Astrocyte (in vitro differentiated cells and primary cell): ENCODE measurements at regions not wholly inside any gene's neighbourhood (a gene's known extent, or its start where the extent isn't known, plus 50 kb on each side); places are given as distances from the start of the nearest gene placed in this dataset.

Source experiments
- CTCF ChIP-seq: IDR thresholded peaks from 2 replicates; pipeline ENCODE4 v1.5.1; 2011; ENCODE audit warnings: low read depth, mild to moderate bottlenecking, inconsistent platforms, low read length, moderate library complexity; ENCODE audit not compliant: insufficient read depth
- EZH2 ChIP-seq: IDR thresholded peaks from 2 replicates; pipeline ENCODE4 v1.6.1; 2012; ENCODE audit warnings: mild to moderate bottlenecking, low read length, inconsistent platforms; ENCODE audit not compliant: insufficient read depth

GRCh38 chr1:76730027-76730426, 137.3 kb upstream of the ST6GALNAC5 start:
- TF ChIP-seq CTCF (no peak), EZH2 (no peak)
